ENCODE measurements at regions not wholly inside any gene's neighbourhood (a gene's known extent, or its start where the extent isn't known, plus 50 kb on each side); places are given as distances from the start of the nearest gene placed in this dataset.

DNA sequence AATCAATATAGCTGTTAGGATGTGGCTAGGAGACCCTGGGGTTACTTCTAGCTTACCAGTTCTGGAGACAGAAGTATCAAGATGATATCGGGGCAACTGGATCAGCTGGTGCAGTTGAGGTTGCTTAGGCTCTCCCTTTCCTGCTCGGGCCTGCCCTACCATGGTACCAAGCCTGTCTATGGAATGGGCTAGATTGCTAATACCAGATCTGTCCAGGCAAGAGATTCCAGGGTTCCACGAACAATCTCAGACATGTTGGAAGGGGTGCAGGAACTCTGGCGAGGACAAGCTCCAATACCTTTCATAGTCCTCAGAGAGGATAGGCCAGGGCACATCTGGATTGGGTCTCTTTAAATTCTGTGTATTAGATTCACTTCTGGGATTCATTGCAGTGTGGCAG, 53.8 kb downstream of the ADM start:
- no peak for DNase-seq (ENCODE audit: low read depth in 2 of 2)

DNA sequence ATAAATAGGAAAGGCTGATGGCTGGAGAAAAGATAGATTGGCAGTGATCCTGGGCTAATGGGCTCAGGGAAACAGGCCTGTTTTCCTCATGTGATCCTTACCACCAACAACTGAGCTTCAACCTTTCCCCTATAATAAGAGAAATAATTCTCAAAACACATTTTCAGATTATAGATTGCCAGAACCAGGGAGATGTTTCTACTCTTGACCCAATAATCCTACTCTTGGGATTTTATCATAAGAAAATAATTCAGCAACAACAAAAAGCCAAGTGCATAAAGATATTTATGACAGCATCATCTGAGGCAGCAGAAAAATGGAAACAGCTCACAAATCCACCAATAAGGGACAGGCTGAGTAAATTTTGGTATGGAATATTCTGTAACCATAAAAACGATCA, 54.3 kb downstream of the ADM start:
- DNase-seq (ENCODE audit: low read depth in 2 of 2), result no peak

DNA sequence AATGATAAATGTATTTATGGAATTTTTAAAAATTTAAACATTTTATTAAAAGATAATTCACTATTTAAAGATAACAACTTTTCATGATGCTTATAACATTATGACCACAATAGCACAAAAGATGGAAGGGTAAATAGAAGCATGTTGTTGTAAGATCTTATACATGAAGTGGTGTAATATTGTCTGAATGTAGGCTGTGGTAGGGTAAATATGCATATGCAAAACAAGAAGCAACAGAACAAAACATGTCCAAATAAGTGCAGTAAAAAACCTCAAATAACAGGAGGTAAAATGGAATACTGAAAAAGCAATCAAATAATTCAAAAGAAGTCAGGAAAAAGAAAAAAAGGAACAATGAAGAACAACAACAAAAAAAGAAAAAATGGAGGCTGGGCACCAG, 56.0 kb downstream of the ADM start:
- no peak for DNase-seq (ENCODE audit: low read depth in 2 of 2)

DNA sequence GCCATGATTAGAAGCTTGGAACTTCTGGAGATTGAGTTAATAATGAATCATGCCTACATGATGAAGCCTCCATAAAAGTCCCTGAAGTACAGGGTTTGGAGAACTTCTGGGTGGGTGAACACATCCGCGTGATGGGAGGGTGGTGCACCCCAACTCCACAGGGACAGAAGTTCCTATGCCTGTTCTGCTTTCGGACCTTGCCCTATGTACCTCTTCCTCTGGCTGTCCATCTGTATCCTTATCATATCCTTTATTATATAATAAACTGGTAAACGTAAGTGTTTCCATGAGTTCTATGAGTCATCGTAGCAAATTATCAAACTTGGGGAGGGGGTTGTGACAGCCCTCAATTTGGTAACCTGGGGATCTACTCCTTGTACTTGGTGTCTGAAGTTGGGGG, 60.2 kb downstream of the ADM start:
- DNase-seq (ENCODE audit: low read depth in 2 of 2), result no peak

DNA sequence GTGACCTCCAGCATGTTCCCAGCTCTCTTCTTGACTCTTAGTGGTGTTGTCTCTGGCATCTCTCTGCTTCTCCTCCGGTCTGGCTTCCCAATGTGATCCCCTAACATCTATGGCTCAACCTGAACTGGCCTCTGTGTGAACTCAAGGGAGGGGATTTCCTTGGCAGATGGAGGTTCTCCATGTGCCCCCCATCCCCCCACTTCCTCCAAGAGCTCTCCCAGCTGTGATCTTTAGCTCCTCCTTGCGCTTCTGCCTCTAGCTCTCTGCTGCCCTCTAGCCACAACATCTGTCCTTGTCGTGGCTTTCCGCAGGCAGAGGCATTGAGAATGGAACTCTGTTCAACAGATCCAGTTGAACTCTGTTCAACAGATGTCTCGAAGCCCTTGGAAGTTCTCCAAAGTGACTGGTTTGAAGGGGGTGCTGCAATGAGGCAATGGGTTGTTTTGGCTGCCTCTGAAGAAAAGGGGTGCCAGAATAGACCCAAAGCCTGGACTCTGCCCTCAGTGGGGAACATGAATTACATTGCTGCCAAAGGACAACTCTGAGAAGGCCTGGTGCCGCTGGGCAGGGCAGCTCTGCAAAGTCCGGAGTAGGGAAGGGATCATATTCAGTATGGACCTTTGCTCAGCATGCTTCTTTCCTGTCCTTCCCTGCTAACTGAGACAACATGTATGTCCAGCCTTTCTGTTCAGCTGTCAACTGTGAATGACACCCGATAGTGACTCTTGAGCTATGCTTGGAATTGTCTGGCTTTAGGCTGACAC, 61.9 kb downstream of the ADM start:
- DNase-seq (ENCODE audit: low read depth in 2 of 2), result peak in 1 of 2 donors; percentile 22

DNA sequence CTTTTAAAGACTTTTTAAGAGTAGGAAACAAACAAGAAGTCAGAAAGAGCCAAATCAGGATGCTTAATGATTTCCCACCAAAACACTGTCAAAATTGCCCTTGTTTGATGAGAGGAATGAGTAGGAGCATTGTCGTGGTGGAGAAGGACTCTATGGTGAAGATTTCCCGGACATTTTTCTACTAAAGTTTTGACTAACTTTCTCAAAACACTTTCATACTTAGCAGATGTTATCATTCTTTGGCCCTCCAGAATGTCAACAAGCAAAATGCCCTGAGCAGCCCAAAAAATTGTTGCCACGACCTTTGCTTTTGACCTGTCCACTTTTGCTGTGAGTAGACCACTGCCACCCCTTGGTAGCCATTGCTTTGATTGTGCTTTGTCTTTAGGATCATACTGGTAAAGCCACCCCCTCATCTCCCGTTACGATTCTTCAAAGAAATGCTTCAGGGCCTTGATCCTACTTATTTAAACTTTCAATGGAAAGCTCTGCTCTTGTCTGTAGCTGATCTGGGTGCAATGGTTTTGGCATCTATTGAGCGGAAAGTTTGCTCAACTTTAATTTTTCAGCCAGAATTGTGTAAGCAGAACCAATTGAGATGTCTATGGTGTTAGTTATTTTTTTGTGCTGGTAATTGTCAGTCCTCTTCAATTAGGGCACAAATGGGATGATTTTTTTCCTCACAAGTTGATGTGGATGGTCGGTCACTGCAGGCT, 67.2 kb downstream of the ADM start:
- DNase-seq (ENCODE audit: low read depth in 2 of 2), result no peak

DNA sequence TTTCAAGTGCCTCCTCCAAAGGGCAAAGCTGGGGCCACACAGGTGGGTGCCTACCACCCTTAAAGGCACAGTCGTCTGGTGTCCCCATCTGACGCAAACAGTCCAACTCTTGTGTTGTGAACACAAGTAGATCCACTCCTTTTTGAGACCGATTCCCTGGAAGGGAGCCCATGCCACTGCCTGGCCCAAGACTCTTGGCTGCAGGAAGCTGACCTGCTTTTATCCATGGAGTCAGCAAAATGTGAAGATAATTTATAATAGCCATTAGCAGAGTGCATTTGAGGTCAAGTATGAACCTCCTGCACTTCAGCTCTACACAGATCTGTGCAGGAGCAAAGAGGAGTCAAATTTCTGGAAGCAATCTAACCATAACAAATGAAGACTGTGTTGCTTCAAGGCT, 68.5 kb downstream of the ADM start:
- DNase-seq (ENCODE audit: low read depth in 2 of 2), result no peak

DNA sequence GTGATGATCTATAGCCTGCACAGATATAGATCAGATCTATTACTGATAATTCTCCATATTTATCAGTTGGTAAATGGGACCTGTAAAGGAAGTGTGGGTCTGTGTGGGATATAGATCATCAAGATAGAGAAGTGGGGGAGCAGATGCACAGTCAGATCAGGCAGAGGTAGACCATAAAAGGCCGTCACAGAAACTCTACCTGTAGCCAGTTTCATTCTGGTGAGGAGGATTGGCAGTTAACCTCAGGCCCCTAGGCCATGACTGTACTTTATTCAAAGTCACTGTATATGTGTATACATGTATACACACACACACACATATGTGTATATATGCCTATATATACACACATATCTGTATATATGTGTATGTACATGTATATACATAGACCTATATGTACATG, 69.1 kb downstream of the ADM start:
- DNase-seq (ENCODE audit: low read depth in 2 of 2), result no peak

DNA sequence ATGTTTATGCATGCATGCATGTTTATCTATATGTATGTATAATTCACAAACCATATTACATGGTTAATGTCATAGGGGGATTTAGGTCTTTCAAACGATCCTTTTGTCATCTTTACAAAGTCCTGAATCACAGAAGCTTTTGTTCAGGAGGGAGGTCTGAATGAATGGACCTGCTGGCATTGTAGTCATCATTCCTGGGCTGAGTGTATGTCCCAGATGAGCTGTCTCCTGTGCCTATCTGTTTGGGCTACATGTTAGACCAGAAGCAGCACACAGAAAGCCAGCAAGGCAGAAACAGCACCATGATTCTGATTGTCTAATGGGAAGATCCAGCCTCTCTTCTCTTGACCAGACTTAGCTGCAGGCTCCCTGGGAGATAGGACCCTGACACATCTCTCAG, 69.5 kb downstream of the ADM start:
- DNase-seq (ENCODE audit: low read depth in 2 of 2), result no peak

DNA sequence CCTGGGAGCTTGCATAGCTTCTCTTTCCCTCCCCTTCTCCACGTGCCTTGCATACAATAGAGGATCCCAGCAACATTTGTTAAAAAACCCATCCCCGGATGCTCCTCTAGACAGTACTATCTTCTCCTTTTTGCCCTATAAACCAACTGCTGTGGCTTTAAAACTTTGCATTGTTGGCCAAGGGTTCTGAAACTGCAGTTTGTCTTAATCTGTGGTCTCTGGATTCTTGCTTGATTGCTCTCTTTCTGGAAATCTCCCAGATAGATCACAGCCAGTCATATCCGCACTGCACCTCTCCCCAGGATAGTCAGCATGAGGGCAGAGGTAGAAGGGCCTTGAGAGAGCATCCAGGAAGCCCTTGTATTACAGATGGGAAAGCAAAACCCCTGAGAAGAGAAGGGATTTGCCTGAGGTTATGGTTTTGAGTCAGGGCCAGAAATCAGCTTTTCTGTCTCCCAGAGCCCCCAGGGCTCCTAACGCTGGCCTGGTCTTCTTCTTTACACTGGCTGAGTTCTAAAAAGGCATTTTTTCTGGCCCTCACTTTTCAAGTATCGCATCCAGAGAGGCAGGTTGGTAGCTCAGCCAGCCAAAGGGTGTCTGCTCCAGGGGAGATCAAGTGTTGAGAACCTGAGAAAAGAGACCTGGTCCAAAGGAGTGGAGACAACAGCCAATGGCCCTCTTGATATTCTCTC, 70.6 kb downstream of the ADM start:
- no peak for DNase-seq (ENCODE audit: low read depth in 2 of 2)

DNA sequence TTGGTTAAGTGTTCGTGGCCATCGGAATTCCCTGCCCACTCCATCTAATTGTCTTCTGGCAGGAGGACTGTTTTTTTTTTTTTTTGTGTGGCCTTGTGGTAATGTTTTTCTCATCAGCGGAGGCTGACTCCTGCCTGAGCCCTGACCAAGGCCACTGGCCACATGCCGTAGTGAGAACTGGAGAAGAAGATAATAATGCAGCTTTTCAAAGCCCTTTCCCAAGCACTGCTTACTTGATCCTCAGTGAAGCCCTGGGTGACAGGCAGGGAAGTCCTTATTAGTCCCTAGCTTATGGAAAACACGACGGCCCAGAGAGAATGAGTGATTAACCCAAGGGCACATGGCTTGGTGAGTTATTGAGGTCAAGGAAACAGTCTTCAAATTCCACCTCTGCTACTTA, 71.2 kb downstream of the ADM start:
- no peak for DNase-seq (ENCODE audit: low read depth in 2 of 2)

DNA sequence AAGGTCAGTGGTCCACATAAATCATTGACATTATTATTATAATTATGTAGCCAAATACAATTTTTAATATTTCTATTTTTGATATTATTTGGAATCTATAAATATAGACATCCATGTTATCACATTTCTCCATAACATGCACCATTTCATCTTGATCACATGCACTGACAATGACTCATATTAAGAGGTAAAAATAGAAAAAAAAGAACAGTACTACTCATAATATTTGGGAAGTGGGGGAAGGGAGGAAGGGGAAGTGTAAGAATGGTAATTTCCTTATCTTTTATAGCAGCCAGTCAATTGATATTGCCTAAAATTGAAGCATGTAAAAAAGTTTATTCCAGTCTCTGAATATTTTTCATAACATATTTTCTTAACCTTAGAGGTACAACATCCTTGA, 72.3 kb downstream of the ADM start:
- no peak for DNase-seq (ENCODE audit: low read depth in 2 of 2)

DNA sequence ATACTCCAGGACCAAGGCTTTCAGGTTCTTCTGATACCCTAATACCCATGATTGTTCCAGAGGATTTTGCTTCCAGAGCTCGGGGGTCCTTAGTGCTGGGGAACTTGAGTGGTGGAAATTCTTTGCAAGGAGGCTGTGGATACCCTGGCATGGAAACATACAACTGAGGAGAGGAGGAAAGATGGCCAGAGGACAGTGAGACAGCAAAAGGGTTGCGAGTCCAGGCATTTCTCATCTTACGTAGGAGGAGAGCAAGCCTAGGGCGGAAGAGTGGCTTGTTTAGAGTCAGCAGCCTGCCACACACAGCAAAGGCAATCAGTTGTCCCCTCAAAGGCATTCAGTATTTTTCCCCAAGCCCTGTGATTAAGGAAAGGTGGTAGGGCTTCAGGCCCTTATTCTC, 73.5 kb downstream of the ADM start:
- DNase-seq (ENCODE audit: low read depth in 2 of 2), result no peak

DNA sequence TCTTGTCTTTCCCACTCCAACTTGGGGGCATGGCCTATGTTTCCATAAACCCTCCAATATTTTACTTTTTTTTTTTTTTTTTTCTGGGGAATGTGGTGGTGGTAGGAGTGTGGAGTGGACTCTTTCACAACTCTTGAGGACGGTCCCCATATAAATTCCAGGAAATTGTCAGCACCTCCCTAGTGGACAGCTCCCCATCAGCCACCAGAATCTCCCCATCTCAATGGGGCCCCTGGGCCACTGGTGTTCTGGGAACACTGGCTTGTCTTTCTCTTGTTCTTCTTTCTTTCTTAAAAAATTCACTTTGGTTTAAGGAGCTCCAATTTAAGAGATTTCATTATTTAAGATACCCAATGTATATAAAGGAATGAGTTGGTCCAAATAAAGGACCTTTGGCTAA, 74.1 kb downstream of the ADM start:
- DNase-seq (ENCODE audit: low read depth in 2 of 2), result no peak

DNA sequence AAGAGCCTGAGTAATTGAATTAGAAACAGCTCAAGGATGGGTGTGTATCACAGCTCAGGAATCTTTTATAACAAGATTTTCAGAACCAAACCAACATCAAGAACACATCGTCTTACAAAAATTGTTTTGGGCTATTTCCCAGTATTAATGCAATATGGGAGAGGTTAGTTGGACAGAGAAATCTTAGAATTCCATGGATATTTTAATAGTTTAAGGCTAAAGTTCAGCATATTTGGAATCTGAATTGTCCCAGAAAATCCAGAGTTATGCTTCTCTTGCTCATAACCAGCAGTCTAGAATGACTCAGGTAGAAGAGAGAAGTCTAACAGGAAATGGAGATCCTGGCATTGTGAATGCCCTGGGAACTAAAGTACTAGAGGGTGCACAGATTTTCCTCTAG, 74.6 kb downstream of the ADM start:
- DNase-seq (ENCODE audit: low read depth in 2 of 2), result no peak

DNA sequence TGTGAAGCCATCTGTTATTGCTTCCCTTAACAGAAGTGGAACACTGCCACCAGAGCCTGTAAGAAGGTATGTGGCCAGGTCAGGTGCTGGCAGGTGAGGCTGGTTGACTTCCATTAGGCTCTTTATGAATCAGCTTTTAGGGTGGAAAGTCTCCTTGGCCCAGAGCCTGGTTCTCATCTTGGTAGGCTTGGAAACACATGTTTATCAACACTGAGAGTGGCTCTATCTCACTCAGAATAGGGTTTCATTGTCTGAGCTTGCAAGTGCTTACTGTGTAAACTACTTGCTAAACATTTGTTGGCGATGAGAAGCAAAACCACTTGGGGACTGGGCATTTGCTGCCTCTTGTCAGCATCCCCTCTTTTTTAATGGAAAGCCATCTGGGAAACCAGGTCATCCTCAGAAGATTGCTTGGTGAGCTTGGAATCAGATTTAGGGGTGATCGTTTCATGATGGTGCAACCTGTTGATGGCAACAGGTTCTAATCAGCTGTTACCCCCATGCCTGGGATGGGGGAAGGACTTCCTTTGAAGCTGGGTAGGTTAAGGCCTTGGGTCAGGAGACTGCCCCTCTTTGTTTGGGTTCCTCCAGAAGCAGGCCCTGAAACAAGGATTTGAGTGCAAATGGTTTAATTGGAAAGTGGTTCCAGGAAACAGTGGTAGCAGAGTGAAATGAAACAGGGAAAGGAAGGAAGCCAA, 75.0 kb upstream of the AMPD3 start:
- no peak for DNase-seq (ENCODE audit: low read depth in 2 of 2)

DNA sequence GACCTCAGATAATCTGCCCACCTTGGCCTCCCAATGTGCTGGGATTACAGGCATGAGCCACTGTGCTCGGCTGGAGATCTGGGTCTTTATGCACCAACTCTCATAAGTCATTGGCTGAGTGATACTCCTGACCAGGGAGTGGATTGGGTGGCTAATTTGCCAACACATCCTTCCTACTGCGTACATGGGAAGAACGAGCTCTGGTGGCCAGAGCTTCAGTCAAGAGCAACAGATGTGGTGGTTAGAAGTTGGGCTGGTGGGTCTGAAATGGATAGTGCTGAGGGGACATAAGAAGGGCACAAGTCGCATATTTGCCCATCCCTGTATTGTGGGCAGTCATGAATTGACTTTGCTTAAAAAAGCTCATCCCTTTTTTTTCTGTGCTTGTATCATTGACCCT, 74.1 kb upstream of the AMPD3 start:
- DNase-seq (ENCODE audit: low read depth in 2 of 2), result no peak

DNA sequence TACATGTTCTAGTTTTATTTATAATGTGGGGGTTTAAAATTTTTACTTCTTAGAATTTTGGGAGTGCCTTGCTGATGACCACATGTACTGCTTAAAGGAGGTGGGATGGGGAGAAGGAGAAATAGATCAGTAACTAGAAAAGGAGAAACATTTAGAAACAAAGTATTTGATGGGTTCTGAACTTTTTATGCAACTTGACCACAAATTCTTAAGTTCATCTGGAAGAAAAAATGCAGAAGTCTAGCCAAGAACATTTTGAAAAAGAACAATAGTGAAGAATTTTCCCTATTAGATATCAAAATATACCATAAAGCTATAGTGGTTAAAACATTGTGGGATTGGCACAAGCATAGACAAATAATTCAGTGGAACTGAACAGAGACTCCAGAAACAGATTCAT, 73.3 kb upstream of the AMPD3 start:
- DNase-seq (ENCODE audit: low read depth in 2 of 2), result no peak

DNA sequence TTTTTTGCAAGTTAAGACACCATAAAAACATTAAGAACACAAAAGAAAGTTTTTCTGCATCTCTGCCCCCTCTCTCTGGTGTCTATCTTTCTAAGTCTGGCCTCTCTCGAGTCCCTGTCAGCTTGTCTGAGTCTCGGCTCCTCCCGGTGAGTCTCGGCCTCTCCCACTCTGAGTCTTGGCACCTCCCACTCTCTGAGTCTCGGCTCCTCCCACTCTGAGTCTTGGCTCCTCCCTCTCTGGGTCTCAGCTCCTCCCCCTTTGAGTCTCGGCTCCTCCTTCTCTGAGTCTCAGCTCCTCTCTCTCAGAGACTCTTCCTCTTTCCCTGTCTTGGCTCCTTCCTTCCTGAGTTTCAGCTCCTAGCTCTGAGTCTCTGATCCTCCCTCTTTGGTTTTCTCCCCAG, 72.5 kb upstream of the AMPD3 start:
- DNase-seq (ENCODE audit: low read depth in 2 of 2), result no peak

DNA sequence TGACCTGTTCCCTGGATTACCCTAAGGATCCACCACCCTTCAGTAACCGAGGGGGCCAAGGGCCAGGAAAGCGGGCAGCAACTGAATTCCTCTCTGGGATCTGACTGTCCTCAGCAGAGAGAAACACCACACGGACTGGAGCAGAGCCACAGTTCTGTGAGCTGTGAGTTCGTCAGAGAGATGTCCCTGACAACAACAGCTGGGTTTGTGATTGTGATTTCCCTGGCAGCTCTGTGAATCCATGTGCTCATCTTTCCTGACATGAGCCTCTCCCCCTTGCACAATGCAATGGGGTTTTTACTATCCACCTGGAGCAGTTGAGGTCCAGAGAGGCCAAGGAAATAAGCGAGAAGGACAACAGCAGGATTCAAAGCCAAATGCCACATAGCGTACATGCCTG, 69.4 kb upstream of the AMPD3 start:
- DNase-seq (ENCODE audit: low read depth in 2 of 2), result no peak

DNA sequence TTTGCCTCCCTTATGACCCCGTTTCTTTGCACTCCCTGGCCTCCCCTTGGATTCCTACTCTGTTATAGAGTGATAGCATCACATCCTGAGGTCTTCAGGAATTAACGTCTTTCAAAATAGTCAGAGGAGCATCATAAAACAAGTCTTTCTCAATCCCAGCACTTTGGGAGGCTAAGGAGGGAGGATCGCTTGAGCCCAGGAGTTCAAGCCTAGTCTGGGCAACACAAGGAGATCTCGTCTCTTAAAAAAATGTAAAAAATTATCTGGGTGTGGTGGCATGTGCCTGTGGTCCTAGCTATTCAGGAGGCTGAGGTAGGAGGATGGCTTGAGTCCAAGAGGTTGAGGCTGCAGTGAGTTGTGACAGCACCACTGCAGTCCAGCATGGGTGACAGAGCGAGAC, 68.7 kb upstream of the AMPD3 start:
- no peak for DNase-seq (ENCODE audit: low read depth in 2 of 2)

DNA sequence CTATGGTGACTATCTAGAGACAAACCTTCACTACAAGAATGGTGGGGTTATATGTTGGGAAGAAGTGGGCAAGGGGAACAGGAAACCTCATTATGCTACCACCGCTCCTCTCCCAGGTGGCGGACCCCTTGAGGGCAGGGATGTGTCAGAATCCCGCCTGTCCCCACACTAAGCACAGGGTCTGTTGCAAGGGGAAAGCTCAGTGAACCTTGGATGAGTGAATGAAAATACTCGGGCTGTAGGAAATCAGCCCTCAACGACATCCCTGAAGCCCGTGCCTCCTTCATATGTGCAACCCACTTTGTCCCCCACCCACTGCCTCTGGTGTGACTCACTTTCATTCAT, 68.2 kb upstream of the AMPD3 start:
- no peak for DNase-seq (ENCODE audit: low read depth in 2 of 2)
